ENCODE measurements at regions not wholly inside any gene's neighbourhood (a gene's known extent, or its start where the extent isn't known, plus 50 kb on each side); places are given as distances from the start of the nearest gene placed in this dataset.

DNA sequence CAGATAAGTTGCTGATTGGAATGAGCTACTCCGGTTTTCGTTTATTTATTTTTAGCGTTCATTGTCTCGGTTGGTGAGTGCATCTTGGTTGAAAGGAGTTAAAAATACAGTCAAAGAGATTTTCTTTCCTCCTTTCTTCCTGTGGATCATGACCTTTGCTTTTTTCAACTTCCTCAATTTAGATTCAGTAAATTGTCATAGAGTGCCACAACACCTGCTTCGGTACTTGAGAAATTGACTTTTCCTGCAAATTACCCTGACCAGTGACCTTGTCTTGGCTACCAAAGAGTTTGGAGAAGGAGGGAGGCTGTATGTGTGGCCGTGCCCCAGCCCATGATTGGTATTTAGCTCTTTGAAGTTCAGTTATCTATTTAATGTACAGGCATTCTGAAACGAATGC is 128.7 kb downstream of the FAM204A start:
- DNase-seq (ENCODE audit: low read depth), result no peak
- TF ChIP-seq, protein P1, sequence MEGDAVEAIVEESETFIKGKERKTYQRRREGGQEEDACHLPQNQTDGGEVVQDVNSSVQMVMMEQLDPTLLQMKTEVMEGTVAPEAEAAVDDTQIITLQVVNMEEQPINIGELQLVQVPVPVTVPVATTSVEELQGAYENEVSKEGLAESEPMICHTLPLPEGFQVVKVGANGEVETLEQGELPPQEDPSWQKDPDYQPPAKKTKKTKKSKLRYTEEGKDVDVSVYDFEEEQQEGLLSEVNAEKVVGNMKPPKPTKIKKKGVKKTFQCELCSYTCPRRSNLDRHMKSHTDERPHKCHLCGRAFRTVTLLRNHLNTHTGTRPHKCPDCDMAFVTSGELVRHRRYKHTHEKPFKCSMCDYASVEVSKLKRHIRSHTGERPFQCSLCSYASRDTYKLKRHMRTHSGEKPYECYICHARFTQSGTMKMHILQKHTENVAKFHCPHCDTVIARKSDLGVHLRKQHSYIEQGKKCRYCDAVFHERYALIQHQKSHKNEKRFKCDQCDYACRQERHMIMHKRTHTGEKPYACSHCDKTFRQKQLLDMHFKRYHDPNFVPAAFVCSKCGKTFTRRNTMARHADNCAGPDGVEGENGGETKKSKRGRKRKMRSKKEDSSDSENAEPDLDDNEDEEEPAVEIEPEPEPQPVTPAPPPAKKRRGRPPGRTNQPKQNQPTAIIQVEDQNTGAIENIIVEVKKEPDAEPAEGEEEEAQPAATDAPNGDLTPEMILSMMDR (IDR thresholded peaks at IDR 0.05; ENCODE audit: control insufficient read depth, extremely low read depth, insufficient read depth), result no peak
- H3K4me3 ChIP-seq (ENCODE audit: low read depth, low read length), result no peak overlapping the region

DNA sequence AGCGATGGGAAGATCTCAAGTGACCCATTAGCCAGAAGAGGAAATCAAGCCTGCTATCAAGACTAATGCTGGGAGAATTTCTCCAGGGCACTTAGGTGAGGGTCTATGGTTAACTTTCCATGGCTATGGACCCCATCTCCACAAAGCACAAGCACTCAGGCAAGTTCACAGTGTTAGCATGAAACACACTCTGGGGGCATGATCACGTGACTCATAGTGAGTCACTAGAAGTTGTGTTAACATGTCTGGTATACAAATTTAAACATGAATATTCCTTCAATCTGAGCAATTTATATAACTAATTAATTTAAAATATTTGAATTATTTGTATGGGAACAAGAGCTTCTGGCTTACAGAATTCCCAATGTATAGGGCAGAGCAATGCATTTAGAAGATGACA is 131.8 kb downstream of the FAM204A start:
- no peak for DNase-seq (ENCODE audit: low read depth)
- TF ChIP-seq, protein P1 (IDR thresholded peaks at IDR 0.05; ENCODE audit: control insufficient read depth, extremely low read depth, insufficient read depth), result no peak

DNA sequence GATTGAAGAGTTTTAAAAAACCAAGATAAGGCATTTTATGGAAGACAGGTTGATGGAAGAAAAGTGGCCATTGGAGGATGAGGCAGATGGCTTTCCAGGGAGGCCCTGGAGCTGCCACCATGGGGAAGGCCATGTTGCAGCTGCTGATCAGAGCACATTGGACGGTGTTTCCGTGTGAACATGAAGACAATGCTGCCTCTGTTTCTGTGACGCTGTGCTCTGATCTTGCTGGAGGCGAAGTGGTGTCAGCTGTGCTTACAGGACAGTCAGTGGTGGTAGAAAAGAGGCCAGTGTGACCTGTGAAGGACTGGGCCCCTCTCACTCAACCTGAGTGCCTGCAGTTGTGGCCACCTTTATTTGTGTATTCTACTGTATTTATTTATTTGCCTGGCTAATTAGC is 132.9 kb downstream of the FAM204A start:
- TF ChIP-seq, protein P1 (IDR thresholded peaks at IDR 0.05; ENCODE audit: control insufficient read depth, extremely low read depth, insufficient read depth), result no peak
- no peak for DNase-seq (ENCODE audit: low read depth)
- H3K4me3 ChIP-seq (ENCODE audit: low read depth, low read length), result no peak overlapping the region

More for the DNA sequence above, 131.8 kb downstream of the FAM204A start:
- no peak overlapping the region for H3K4me3 ChIP-seq (ENCODE audit: low read depth, low read length)

DNA sequence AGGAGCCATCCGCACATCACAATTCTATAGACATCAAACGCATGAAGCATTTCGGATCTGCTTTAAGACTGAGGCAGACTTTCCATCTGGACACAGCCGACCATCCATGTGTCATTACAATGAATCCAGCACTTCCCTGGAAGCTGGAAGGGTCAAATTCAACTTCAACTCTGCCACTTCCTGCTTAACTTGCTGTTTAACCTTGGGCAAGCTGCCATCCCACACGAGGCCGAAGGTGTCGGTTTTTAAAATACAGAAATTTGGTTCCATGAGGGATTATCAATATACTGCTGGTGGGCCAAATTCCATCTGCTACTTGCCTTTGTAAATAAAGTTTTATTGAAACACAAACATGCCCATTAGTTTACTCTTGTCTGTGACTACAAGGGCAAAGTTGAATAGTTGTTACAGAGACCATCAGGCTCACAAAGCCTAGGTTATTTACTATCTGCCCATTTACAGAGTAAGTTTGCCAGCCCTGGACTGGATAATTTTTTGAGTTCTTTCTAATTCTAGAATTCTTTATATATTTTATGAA is 134.6 kb downstream of the FAM204A start:
- no peak for DNase-seq (ENCODE audit: low read depth)
- TF ChIP-seq, protein P1 (IDR thresholded peaks at IDR 0.05; ENCODE audit: control insufficient read depth, extremely low read depth, insufficient read depth), result no peak
- H3K4me3 ChIP-seq (ENCODE audit: low read depth, low read length), result no peak overlapping the region

DNA sequence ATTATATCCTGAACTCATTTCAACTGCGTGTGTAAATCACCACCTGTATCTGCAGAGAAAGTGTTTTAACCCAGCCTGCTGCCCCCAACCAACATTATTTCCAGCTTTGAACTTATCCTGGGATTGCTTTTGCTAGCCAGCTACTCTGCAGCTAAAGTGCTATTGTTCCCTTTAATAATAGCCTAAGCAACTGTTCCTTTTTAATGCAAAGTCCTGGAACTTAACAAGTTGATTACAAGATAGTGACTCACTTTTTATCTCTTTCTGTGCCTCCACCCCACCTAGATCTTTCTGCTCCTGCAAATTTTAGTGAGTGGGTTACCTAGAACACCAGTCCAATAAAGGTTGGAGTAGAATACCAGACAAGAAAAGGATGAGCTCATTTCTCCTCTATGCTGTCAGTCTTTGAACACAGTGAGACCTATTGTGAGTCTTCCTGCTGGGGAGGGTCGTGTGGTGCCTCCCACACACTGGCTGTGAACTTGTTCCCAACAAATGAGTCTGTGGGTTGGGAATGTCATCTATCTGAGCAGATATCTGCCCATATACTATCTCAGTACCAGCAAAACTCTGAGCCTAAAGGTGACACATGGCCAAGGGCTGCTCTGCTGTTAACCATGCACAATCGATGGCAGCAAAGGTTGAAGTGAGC is 137.7 kb downstream of the FAM204A start:
- H3K4me3 ChIP-seq (ENCODE audit: low read depth, low read length), result no peak overlapping the region
- DNase-seq (ENCODE audit: low read depth), result no peak
- TF ChIP-seq, protein P1 (IDR thresholded peaks at IDR 0.05; ENCODE audit: control insufficient read depth, extremely low read depth, insufficient read depth), result no peak

DNA sequence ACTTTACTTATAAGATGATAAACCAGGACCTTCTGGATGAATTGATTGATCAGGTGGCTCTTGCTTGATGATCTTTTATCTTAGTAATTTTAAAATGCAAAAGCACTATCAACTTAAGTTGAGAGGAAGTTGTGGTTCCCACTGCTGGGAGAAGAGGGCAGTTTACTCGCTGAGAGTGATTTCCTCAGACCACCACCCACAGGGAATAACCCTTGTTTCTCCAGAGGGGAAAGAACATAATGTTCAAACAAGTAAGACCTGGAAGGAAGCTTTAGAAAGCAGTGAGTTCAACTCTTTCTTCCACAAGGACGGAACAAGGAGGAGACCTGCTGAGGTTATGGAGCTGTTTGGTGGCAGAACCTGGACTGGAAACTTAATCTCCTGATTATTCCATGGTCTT is 138.7 kb downstream of the FAM204A start:
- TF ChIP-seq, protein P1 (IDR thresholded peaks at IDR 0.05; ENCODE audit: control insufficient read depth, extremely low read depth, insufficient read depth), result no peak
- no peak for DNase-seq (ENCODE audit: low read depth)
- H3K4me3 ChIP-seq (ENCODE audit: low read depth, low read length), result no peak overlapping the region

DNA sequence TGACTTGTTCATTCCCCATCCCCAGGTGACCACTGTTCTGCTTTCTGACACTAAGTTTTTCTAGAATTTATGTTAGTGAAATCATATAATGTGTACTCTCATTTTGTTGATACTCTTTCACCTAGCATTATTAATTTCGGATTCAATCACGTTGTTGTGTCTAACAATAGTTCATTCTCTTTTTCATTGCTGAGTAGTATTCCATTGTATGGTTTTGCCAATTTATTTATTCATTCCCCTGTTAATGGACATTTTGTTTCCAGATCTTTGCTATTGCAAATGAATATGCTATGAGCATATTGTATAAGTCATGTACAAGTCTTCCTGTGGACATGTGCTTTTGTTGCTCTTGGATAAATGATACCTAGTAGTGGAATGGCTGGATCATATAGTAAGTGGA is 146.4 kb downstream of the FAM204A start:
- H3K4me3 ChIP-seq (ENCODE audit: low read depth, low read length), result no peak overlapping the region
- TF ChIP-seq, protein P1 (IDR thresholded peaks at IDR 0.05; ENCODE audit: control insufficient read depth, extremely low read depth, insufficient read depth), result no peak
- DNase-seq (ENCODE audit: low read depth), result no peak

Data from LNCaP clone FGC (cell line).